ENCODE measurements at regions not wholly inside any gene's neighbourhood (a gene's known extent, or its start where the extent isn't known, plus 50 kb on each side); places are given as distances from the start of the nearest gene placed in this dataset.

- peak; percentile 13 for DNase-seq
These were observed 476.1 kb downstream of the LPIN1 start for GRCh38 chr2:12222554-12222953.

- DNase-seq = no peak
These were observed 477.3 kb downstream of the LPIN1 start for GRCh38 chr2:12223732-12224131.

- DNase-seq = no peak
These were observed 480.2 kb downstream of the LPIN1 start for GRCh38 chr2:12226653-12227052.

- no peak for DNase-seq
These were observed 481.6 kb downstream of the LPIN1 start for GRCh38 chr2:12227941-12228608.

- no peak for DNase-seq
These were observed 484.9 kb downstream of the LPIN1 start for GRCh38 chr2:12231288-12231687.

- DNase-seq = no peak
These were observed 483.9 kb upstream of the TRIB2 start for GRCh38 chr2:12232876-12233275.

- DNase-seq = no peak
These were observed 480.4 kb upstream of the TRIB2 start for GRCh38 chr2:12236136-12236844.

GRCh38 chr2:12240206-12240605 lies 476.5 kb upstream of the TRIB2 start:
- DNase-seq = no peak

- DNase-seq = no peak
These were observed 473.4 kb upstream of the TRIB2 start for GRCh38 chr2:12243381-12243780.

GRCh38 chr2:12244070-12244469 lies 472.7 kb upstream of the TRIB2 start:
- DNase-seq = no peak

- no peak for DNase-seq
These were observed 465.6 kb upstream of the TRIB2 start for GRCh38 chr2:12251121-12251520.

- DNase-seq = no peak
These were observed 465.0 kb upstream of the TRIB2 start for GRCh38 chr2:12251749-12252148.

- no peak for DNase-seq
These were observed 463.5 kb upstream of the TRIB2 start for GRCh38 chr2:12253167-12253778.

GRCh38 chr2:12254280-12254860 lies 462.4 kb upstream of the TRIB2 start:
- no peak for DNase-seq

GRCh38 chr2:12256206-12256605 lies 460.5 kb upstream of the TRIB2 start:
- DNase-seq = no peak

GRCh38 chr2:12257476-12257875 lies 459.3 kb upstream of the TRIB2 start:
- no peak for DNase-seq

- DNase-seq = no peak
These were observed 457.2 kb upstream of the TRIB2 start for GRCh38 chr2:12259493-12259892.

GRCh38 chr2:12261986-12262680 lies 454.6 kb upstream of the TRIB2 start:
- DNase-seq = no peak

- no peak for DNase-seq
These were observed 453.9 kb upstream of the TRIB2 start for GRCh38 chr2:12262681-12263436.

- DNase-seq = no peak
These were observed 453.0 kb upstream of the TRIB2 start for GRCh38 chr2:12263730-12264129.

- no peak for DNase-seq
These were observed 452.6 kb upstream of the TRIB2 start for GRCh38 chr2:12264146-12264545.

- DNase-seq = no peak
These were observed 451.1 kb upstream of the TRIB2 start for GRCh38 chr2:12265646-12266045.

- DNase-seq = no peak
These were observed 449.7 kb upstream of the TRIB2 start for GRCh38 chr2:12267042-12267441.

Data from activated naive CD4-positive, alpha-beta T cell treated with Interleukin-2 at 50 U/mL for 16 hours (primary cell).